ENCODE measurements at regions not wholly inside any gene's neighbourhood (a gene's known extent, or its start where the extent isn't known, plus 50 kb on each side); places are given as distances from the start of the nearest gene placed in this dataset.

- no peak for TF ChIP-seq CTCF (IDR thresholded peaks at IDR 0.05; ENCODE audit: insufficient read depth, low read length)
- TF ChIP-seq, protein P1, sequence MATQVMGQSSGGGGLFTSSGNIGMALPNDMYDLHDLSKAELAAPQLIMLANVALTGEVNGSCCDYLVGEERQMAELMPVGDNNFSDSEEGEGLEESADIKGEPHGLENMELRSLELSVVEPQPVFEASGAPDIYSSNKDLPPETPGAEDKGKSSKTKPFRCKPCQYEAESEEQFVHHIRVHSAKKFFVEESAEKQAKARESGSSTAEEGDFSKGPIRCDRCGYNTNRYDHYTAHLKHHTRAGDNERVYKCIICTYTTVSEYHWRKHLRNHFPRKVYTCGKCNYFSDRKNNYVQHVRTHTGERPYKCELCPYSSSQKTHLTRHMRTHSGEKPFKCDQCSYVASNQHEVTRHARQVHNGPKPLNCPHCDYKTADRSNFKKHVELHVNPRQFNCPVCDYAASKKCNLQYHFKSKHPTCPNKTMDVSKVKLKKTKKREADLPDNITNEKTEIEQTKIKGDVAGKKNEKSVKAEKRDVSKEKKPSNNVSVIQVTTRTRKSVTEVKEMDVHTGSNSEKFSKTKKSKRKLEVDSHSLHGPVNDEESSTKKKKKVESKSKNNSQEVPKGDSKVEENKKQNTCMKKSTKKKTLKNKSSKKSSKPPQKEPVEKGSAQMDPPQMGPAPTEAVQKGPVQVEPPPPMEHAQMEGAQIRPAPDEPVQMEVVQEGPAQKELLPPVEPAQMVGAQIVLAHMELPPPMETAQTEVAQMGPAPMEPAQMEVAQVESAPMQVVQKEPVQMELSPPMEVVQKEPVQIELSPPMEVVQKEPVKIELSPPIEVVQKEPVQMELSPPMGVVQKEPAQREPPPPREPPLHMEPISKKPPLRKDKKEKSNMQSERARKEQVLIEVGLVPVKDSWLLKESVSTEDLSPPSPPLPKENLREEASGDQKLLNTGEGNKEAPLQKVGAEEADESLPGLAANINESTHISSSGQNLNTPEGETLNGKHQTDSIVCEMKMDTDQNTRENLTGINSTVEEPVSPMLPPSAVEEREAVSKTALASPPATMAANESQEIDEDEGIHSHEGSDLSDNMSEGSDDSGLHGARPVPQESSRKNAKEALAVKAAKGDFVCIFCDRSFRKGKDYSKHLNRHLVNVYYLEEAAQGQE (IDR thresholded peaks at IDR 0.05; ENCODE audit: insufficient replicate concordance, low read depth) = no peak
- no peak for TF ChIP-seq POLR2AphosphoS5 (IDR thresholded peaks at IDR 0.05; ENCODE audit: low read depth)
These were observed 697.5 kb downstream of the SLITRK1 start for GRCh38 chr13:83184819-83185218.

All from HL-60 (cell line).